Neural cell (in vitro differentiated cells): ENCODE measurements at regions not wholly inside any gene's neighbourhood (a gene's known extent, or its start where the extent isn't known, plus 50 kb on each side); places are given as distances from the start of the nearest gene placed in this dataset.

Experiments used
- H2AFZ ChIP-seq: fragments of 200-600, 300-800 bp; sonication (generic), shearing (Covaris generic); 2 replicates; pipeline ENCODE4 v1.6.0; 2014; ENCODE audit warnings: low read depth, mild to moderate bottlenecking, antibody characterized with exemption, low read length, moderate library complexity
- H3F3A ChIP-seq: fragments of 200-600 bp; shearing (Covaris generic); 2 replicates; pipeline ENCODE4 v1.6.1; 2016; ENCODE audit warnings: mild to moderate bottlenecking, moderate library complexity, mixed read lengths, antibody characterized with exemption, low read length; ENCODE audit not compliant: insufficient read depth, poor library complexity, severe bottlenecking
- H3K27ac ChIP-seq: fragments of 200-600, 300-800 bp; sonication (generic), shearing (Covaris generic); 2 replicates; pipeline ENCODE4 v1.5.1; 2014; ENCODE audit warnings: mild to moderate bottlenecking, low read length, moderate library complexity
- H3K27me3 ChIP-seq: fragments of 300-800, 200-600 bp; sonication (generic), shearing (Covaris generic); 2 replicates; pipeline ENCODE4 v1.6.0; 2014; ENCODE audit warnings: mild to moderate bottlenecking, low read depth, low read length, moderate library complexity; ENCODE audit not compliant: insufficient read depth
- H3K36me3 ChIP-seq: fragments of 300-800, 200-600 bp; sonication (generic), shearing (Covaris generic); 2 replicates; pipeline ENCODE4 v1.5.1; 2014; ENCODE audit warnings: mild to moderate bottlenecking, antibody characterized with exemption, low read length, moderate library complexity; ENCODE audit not compliant: insufficient read depth
- H3K4me2 ChIP-seq: fragments of 300-800, 200-600 bp; sonication (generic), shearing (Covaris generic); 2 replicates; pipeline ENCODE4 v1.6.0; 2014; ENCODE audit warnings: mild to moderate bottlenecking, low read length
- H3K4me3 ChIP-seq: fragments of 300-800, 200-600 bp; sonication (generic), shearing (Covaris generic); 2 replicates; pipeline ENCODE4 v1.5.1; 2014; ENCODE audit warnings: mild to moderate bottlenecking, low read length, moderate library complexity
- H3K79me2 ChIP-seq: fragments of 200-600 bp; shearing (Covaris generic); replicated peaks from 2 replicates; pipeline ENCODE4 v1.6.0; 2014; ENCODE audit warnings: mild to moderate bottlenecking, low read length, moderate library complexity; ENCODE audit not compliant: insufficient read depth
- H3K9ac ChIP-seq: fragments of 300-800, 200-600 bp; sonication (generic), shearing (Covaris generic); 2 replicates; pipeline ENCODE4 v1.6.1; 2016; ENCODE audit warnings: mild to moderate bottlenecking, low read length, mixed read lengths
- H3K9me2 ChIP-seq: fragments of 200-600 bp; shearing (Covaris generic); 2 replicates; pipeline ENCODE4 v1.6.1; 2016; ENCODE audit warnings: mild to moderate bottlenecking, low read length, mixed read lengths; ENCODE audit not compliant: insufficient read depth
- H3K9me3 ChIP-seq: fragments of 200-600, 300-800 bp; sonication (generic), shearing (Covaris generic); 2 replicates; pipeline ENCODE4 v1.6.1; 2016; ENCODE audit warnings: mild to moderate bottlenecking, mixed run types, low read length, moderate library complexity, mixed read lengths
- H4K20me1 ChIP-seq: fragments of 200-600 bp; shearing (Covaris generic); 2 replicates; pipeline ENCODE4 v1.6.1; 2016; ENCODE audit warnings: mild to moderate bottlenecking, mixed run types; ENCODE audit not compliant: insufficient read depth
- EP300 ChIP-seq: fragments of 450-650 bp; conservative IDR thresholded peaks from 2 replicates; pipeline ENCODE4 v1.6.1; 2014; ENCODE audit warnings: antibody characterized with exemption, mild to moderate bottlenecking, moderate library complexity; ENCODE audit not compliant: poor library complexity, severe bottlenecking
- EZH2 ChIP-seq: fragments of 200-600, 300-800 bp; shearing (Covaris generic), sonication (generic); IDR thresholded peaks from 2 replicates; pipeline ENCODE4 v1.6.1; 2014; ENCODE audit warnings: antibody characterized with exemption, low read length, borderline replicate concordance, mild to moderate bottlenecking; ENCODE audit not compliant: insufficient read depth, poor library complexity, severe bottlenecking
- MXI1 ChIP-seq: fragments of 450-650 bp; conservative IDR thresholded peaks from 2 replicates; pipeline ENCODE4 v1.6.1; 2014; ENCODE audit warnings: antibody characterized with exemption, mild to moderate bottlenecking; ENCODE audit not compliant: poor library complexity, severe bottlenecking
- POLR2AphosphoS5 ChIP-seq: IDR thresholded peaks from 2 replicates; pipeline ENCODE4 v1.6.1; 2012
- RAD21 ChIP-seq: fragments of 450-650 bp; conservative IDR thresholded peaks from 2 replicates; pipeline ENCODE4 v1.6.1; 2014; ENCODE audit warnings: antibody characterized with exemption, mild to moderate bottlenecking, moderate library complexity
- REST ChIP-seq: IDR thresholded peaks from 2 replicates; pipeline ENCODE4 v1.6.1; 2012; ENCODE audit warnings: borderline replicate concordance
- SMC3 ChIP-seq: fragments of 450-650 bp; conservative IDR thresholded peaks from 2 replicates; pipeline ENCODE4 v1.6.1; 2014; ENCODE audit warnings: antibody characterized with exemption, mild to moderate bottlenecking, moderate library complexity; ENCODE audit not compliant: poor library complexity
- TAF1 ChIP-seq: IDR thresholded peaks from 2 replicates; pipeline ENCODE4 v1.6.1; 2012; ENCODE audit warnings: low read depth
- TF ChIP-seq, protein P1 (sequence below): fragments of 450-650 bp; IDR thresholded peaks from 2 replicates; pipeline ENCODE4 v1.5.1; 2014; ENCODE audit warnings: antibody characterized with exemption, mild to moderate bottlenecking, moderate library complexity; ENCODE audit not compliant: poor library complexity, severe bottlenecking

GRCh38 chr1:101613546-101613945 lies 376.7 kb downstream of the S1PR1 start:
- TF ChIP-seq, protein P1, sequence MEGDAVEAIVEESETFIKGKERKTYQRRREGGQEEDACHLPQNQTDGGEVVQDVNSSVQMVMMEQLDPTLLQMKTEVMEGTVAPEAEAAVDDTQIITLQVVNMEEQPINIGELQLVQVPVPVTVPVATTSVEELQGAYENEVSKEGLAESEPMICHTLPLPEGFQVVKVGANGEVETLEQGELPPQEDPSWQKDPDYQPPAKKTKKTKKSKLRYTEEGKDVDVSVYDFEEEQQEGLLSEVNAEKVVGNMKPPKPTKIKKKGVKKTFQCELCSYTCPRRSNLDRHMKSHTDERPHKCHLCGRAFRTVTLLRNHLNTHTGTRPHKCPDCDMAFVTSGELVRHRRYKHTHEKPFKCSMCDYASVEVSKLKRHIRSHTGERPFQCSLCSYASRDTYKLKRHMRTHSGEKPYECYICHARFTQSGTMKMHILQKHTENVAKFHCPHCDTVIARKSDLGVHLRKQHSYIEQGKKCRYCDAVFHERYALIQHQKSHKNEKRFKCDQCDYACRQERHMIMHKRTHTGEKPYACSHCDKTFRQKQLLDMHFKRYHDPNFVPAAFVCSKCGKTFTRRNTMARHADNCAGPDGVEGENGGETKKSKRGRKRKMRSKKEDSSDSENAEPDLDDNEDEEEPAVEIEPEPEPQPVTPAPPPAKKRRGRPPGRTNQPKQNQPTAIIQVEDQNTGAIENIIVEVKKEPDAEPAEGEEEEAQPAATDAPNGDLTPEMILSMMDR = no peak
- TF ChIP-seq EP300 (no peak), POLR2AphosphoS5 (no peak), TAF1 (no peak), RAD21 (no peak)
- no peak overlapping the region for H2AFZ ChIP-seq
- H3K36me3 ChIP-seq = no peaks in the 10 kb centered on the region
- no peak overlapping the region for H3K27ac ChIP-seq
- H3K79me2 ChIP-seq = no peaks in the 10 kb centered on the region
- no peaks in the 10 kb centered on the region for H3K27me3 ChIP-seq
- no peaks in the 10 kb centered on the region for H3K9me3 ChIP-seq
- no peak overlapping the region for H3K9ac ChIP-seq
- no peaks in the 10 kb centered on the region for H3F3A ChIP-seq
- no peak overlapping the region for H3K4me2 ChIP-seq
- no peaks in the 10 kb centered on the region for H3K9me2 ChIP-seq
- H4K20me1 ChIP-seq = no peaks in the 10 kb centered on the region
- H3K4me3 ChIP-seq = no peak overlapping the region

DNA sequence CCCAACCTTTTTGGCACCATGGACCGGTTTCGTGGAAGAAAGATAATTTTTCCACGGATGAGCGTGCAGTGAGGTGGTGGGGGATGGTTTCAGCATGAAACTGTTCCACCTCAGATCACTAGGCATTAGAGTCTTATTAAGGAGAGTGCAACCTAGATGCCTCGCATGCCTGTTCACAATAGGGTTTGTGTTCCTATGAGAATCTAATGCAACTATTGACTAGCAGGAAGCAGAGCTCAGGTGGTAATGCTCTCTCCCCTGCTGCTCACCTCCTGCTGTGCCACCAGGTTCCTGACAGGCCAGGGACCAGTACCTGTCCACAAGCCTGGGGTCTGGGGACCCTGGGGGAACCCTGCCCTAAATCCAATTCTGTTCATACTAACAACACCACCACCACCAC lies 377.8 kb downstream of the OLFM3 start:
- Histone ChIP-seq H3K36me3 (no peaks in the 10 kb centered on the region), H2AFZ (no peak overlapping the region), H3K4me2 (no peak overlapping the region), H3K27me3 (no peaks in the 10 kb centered on the region), H3K9me3 (no peaks in the 10 kb centered on the region), H3K9me2 (no peaks in the 10 kb centered on the region), H3K4me3 (no peak overlapping the region), H3F3A (no peaks in the 10 kb centered on the region), H3K9ac (no peak overlapping the region), H4K20me1 (no peaks in the 10 kb centered on the region), H3K79me2 (no peaks in the 10 kb centered on the region), H3K27ac (no peak overlapping the region)
- TF ChIP-seq MXI1 = no peak
- TF ChIP-seq RAD21 = no peak
- TF ChIP-seq EZH2 = no peak
- TF ChIP-seq SMC3 = no peak

GRCh38 chr1:101632548-101633272 lies 364.0 kb downstream of the OLFM3 start:
- H3F3A ChIP-seq = no peaks in the 10 kb centered on the region
- H3K9me3 ChIP-seq = no peaks in the 10 kb centered on the region
- no peaks in the 10 kb centered on the region for H4K20me1 ChIP-seq
- no peak overlapping the region for H3K9ac ChIP-seq
- no peaks in the 10 kb centered on the region for H3K79me2 ChIP-seq
- no peaks in the 10 kb centered on the region for H3K36me3 ChIP-seq
- no peak overlapping the region for H3K4me3 ChIP-seq
- no peak overlapping the region for H2AFZ ChIP-seq
- H3K27ac ChIP-seq = no peak overlapping the region
- no peaks in the 10 kb centered on the region for H3K9me2 ChIP-seq
- no peaks in the 10 kb centered on the region for H3K27me3 ChIP-seq
- H3K4me2 ChIP-seq = no peak overlapping the region
- TF ChIP-seq EZH2 (no peak), MXI1 (no peak), EP300 (no peak), POLR2AphosphoS5 (no peak), RAD21 (no peak), SMC3 (no peak), REST (no peak), TAF1 (no peak)
- TF ChIP-seq, protein P1 = no peak
